Astrocyte of the cerebellum (primary cell): ENCODE measurements at regions not wholly inside any gene's neighbourhood (a gene's known extent, or its start where the extent isn't known, plus 50 kb on each side); places are given as distances from the start of the nearest gene placed in this dataset.

Experiments used
- DNase-seq: peaks from one replicate; pipeline ENCODE4 v3.0.0-alpha.2; 2011; ENCODE audit warnings: low read depth
- H3K4me3 ChIP-seq: 2 replicates; pipeline ENCODE4 v1.5.1; 2011; ENCODE audit warnings: mild to moderate bottlenecking, low read depth, low read length, moderate library complexity
- CTCF ChIP-seq: IDR thresholded peaks from 2 replicates; pipeline ENCODE4 v1.5.1; 2012; ENCODE audit warnings: low read length, low read depth, moderate library complexity, mild to moderate bottlenecking; ENCODE audit errors: missing control alignments
- in situ Hi-C: cut with HindIII; loops from 2 replicates; pipeline ENCODE4 v1.10.0; 2017; ENCODE audit warnings: low sequenced_read_pairs

GRCh38 chr15:39456582-39457330, 124.1 kb upstream of the THBS1 start:
- no peak overlapping the region for H3K4me3 ChIP-seq
- no peak for DNase-seq
- TF ChIP-seq CTCF: no peak
- in situ Hi-C loops: no loop called here

- in situ Hi-C loops: no loop called here
- no peak for DNase-seq
- H3K4me3 ChIP-seq: no peak overlapping the region
- no peak for TF ChIP-seq CTCF
Observed at GRCh38 chr15:39458131-39458530, 122.7 kb upstream of the THBS1 start.

GRCh38 chr15:39459548-39459947, 121.3 kb upstream of the THBS1 start:
- TF ChIP-seq CTCF: no peak
- no peak overlapping the region for H3K4me3 ChIP-seq
- in situ Hi-C loops: no loop called here

GRCh38 chr15:39460748-39461147, 120.1 kb upstream of the THBS1 start:
- no peak for DNase-seq
- no peak overlapping the region for H3K4me3 ChIP-seq
- in situ Hi-C loops: no loop called here
- no peak for TF ChIP-seq CTCF

More at GRCh38 chr15:39459548-39459947, 121.3 kb upstream of the THBS1 start:
- no peak for DNase-seq

- DNase-seq: no peak
- TF ChIP-seq CTCF: no peak
- no peak overlapping the region for H3K4me3 ChIP-seq
- in situ Hi-C loops: no loop called here
Observed at GRCh38 chr15:39461536-39462130, 119.2 kb upstream of the THBS1 start.

GRCh38 chr15:39462691-39463090, 118.2 kb upstream of the THBS1 start:
- peak; percentile 13 for DNase-seq
- TF ChIP-seq CTCF: no peak

More at GRCh38 chr15:39462691-39463090, 118.2 kb upstream of the THBS1 start:
- in situ Hi-C loops: no loop called here
- H3K4me3 ChIP-seq: no peak overlapping the region
